A549 (cell line): ENCODE measurements at regions not wholly inside any gene's neighbourhood (a gene's known extent, or its start where the extent isn't known, plus 50 kb on each side); places are given as distances from the start of the nearest gene placed in this dataset.

ENCODE experiments used
- ATAC-seq, 2 experiments: fragments of 200-7000 bp in 1 of 2; fragments of >200 bp in 1 of 2; cut with Nextera tagmentation in 1 of 2; cut with Tn5 transposase in 1 of 2; 3 replicates each; pipeline versions ENCODE4 v1.8.0 to v1.9.1; 2018 to 2020; ENCODE audit warnings: mild to moderate bottlenecking in 1 of 2, moderate library complexity in 1 of 2
- CTCF ChIA-PET: fragments of 300-600 bp; sonication (Branson Sonifier 250); formaldehyde crosslinking; extraction: SDS; loops from one replicate; lab custom pipeline; 2021; ENCODE audit warnings: antibody characterized with exemption, inconsistent platforms; lab: Yijun Ruan, JAX
- POLR2A ChIA-PET: fragments of 350-600 bp; formaldehyde crosslinking; extraction: SDS; loops from one replicate; lab custom pipeline; 2021; ENCODE audit warnings: antibody characterized with exemption, inconsistent platforms; lab: Yijun Ruan, JAX
- DNase-seq, 2 experiments: peaks; one replicate each; pipeline versions ENCODE4 v3.0.0 to v3.0.0-alpha.2; 2011 to 2016; ENCODE audit warnings: low read depth in 1 of 2, low spot score in 1 of 2
- FAIRE-seq: peaks from 2 replicates; lab custom pipeline; 2011; peaks lifted over from hg19 to GRCh38; lab: Jason Lieb, UNC
- H3K27ac ChIP-seq, 2 experiments: fragments of >200 bp; sonication (Bioruptor Twin); formaldehyde crosslinking; 3 replicates each; pipeline ENCODE4 v1.5.1; 2016 to 2017
- H3K4me1 ChIP-seq: fragments of >200 bp; sonication (Bioruptor Twin); formaldehyde crosslinking; 3 replicates; pipeline ENCODE4 v1.6.1; 2016
- H3K4me2 ChIP-seq: fragments of >200 bp; sonication (Bioruptor Twin); formaldehyde crosslinking; 3 replicates; pipeline ENCODE4 v1.6.1; 2016
- H3K4me3 ChIP-seq: fragments of >200 bp; sonication (Bioruptor Twin); formaldehyde crosslinking; 3 replicates; pipeline ENCODE4 v1.5.1; 2016
- H3K9me3 ChIP-seq: fragments of >200 bp; sonication (Bioruptor Twin); formaldehyde crosslinking; 3 replicates; pipeline ENCODE4 v1.6.1; 2016
- BCL3 ChIP-seq: fragments of >200 bp; sonication (Bioruptor Twin); formaldehyde crosslinking; IDR thresholded peaks from 3 replicates; pipeline ENCODE4 v1.6.1; 2016
- BHLHE40 ChIP-seq: IDR thresholded peaks from 2 replicates; pipeline ENCODE4 v1.6.1; 2012; ENCODE audit warnings: low read depth, low read length, inconsistent platforms
- CEBPB ChIP-seq, 2 experiments: fragments of >200 bp in 1 of 2; sonication (Bioruptor Twin) in 1 of 2; formaldehyde crosslinking in 1 of 2; IDR thresholded peaks; 2 replicates each; pipeline ENCODE4 v1.6.1; 2012 to 2016
- E2F6 ChIP-seq: IDR thresholded peaks from 2 replicates; pipeline ENCODE4 v1.6.1; 2012; ENCODE audit warnings: low read depth, borderline replicate concordance
- EHMT2 ChIP-seq: fragments of 200-600 bp; sonication (generic); IDR thresholded peaks from 2 replicates; pipeline ENCODE4 v1.6.1; 2016; ENCODE audit warnings: antibody characterized with exemption, low read depth, mild to moderate bottlenecking, moderate library complexity
- EP300 ChIP-seq, 2 experiments: fragments of >200 bp; sonication (Bioruptor Twin); formaldehyde crosslinking; IDR thresholded peaks; 2 replicates in 1 of 2; 3 replicates in 1 of 2; pipeline ENCODE4 v1.6.1; 2016 to 2017
- HMGXB4 ChIP-seq: fragments of 250-450 bp; sonication (Bioruptor Pico); IDR thresholded peaks from 2 replicates; pipeline ENCODE4 v1.5.0; 2021; ENCODE audit warnings: mild to moderate bottlenecking, moderate library complexity, borderline replicate concordance
- JUN ChIP-seq, 2 experiments: fragments of >200 bp; sonication (Bioruptor Twin); formaldehyde crosslinking; IDR thresholded peaks; 2 replicates in 1 of 2; 3 replicates in 1 of 2; pipeline ENCODE4 v1.6.1; 2016 to 2017
- KDM1A ChIP-seq: fragments of 200-600 bp; sonication (generic); IDR thresholded peaks from 2 replicates; pipeline ENCODE4 v1.6.1; 2016; ENCODE audit warnings: low read depth, mild to moderate bottlenecking
- MAX ChIP-seq: IDR thresholded peaks from 2 replicates; pipeline ENCODE4 v1.6.1; 2012
- NPAS2 ChIP-seq: fragments of 250-450 bp; sonication (Bioruptor Pico); IDR thresholded peaks from 2 replicates; pipeline ENCODE4 v1.8.0; 2022; ENCODE audit warnings: mild to moderate bottlenecking, moderate library complexity, borderline replicate concordance
- NR3C1 ChIP-seq: fragments of >200 bp; sonication (Bioruptor Twin); formaldehyde crosslinking; IDR thresholded peaks from 3 replicates; pipeline ENCODE4 v1.6.1; 2017
- PBX3 ChIP-seq: IDR thresholded peaks from 2 replicates; pipeline ENCODE4 v1.6.1; 2012
- RAD21 ChIP-seq, 2 experiments: fragments of >200 bp in 1 of 2; sonication (Bioruptor Twin) in 1 of 2; formaldehyde crosslinking in 1 of 2; IDR thresholded peaks in 1 of 2; conservative IDR thresholded peaks in 1 of 2; 2 replicates in 1 of 2; 3 replicates in 1 of 2; pipeline ENCODE4 v1.6.1; 2012 to 2018; ENCODE audit warnings: inconsistent platforms in 1 of 2
- RNF2 ChIP-seq: fragments of 200-600 bp; sonication (generic); IDR thresholded peaks from 2 replicates; pipeline ENCODE4 v1.6.1; 2016; ENCODE audit warnings: low read depth, mild to moderate bottlenecking, antibody characterized with exemption, moderate library complexity, borderline replicate concordance
- USF2 ChIP-seq: fragments of 450-650 bp; IDR thresholded peaks from 2 replicates; pipeline ENCODE4 v1.6.1; 2014; ENCODE audit warnings: antibody characterized with exemption
- WGBS: methylation state at CpG from one replicate; pipeline ENCODE4 v1.1.6; 2017; ENCODE audit errors: missing lambda C conversion rate; 5-methylcytosine and 5-hydroxymethylcytosine counted together

- TF ChIP-seq USF2 (no peak), BHLHE40 (no peak), JUN (IDR thresholded peaks at IDR 0.05) (peak; percentile 96 to 97), PBX3 (peak; percentile 71; the same call in 1 of the 2 replicates), CEBPB (IDR thresholded peaks at IDR 0.05) (peak in 1 of 2 experiments; percentile 69; a peak in 2 of 4 replicates), BCL3 (peak; percentile 88)
These were observed 593.4 kb upstream of the JAG1 start (continued) for GRCh38 chr20:11267131-11267761.

- H3K27ac ChIP-seq = peak overlapping the region; percentile 75 to 87
- POLR2A ChIA-PET = interaction anchor here (0.6 to 2.6 kb wide), 9 partner anchors 20 to 1650 kb away, joined by 3 to 25 read pairs (median 4); partner anchors contain the start of gene JAG1
- DNase-seq = no peak
- FAIRE-seq = peak; percentile 83
- WGBS = 61% methylated on average over 4 of the region's 4 CpGs
- CTCF ChIA-PET = interaction anchor here (0.5 to 2.6 kb wide), 19 partner anchors 9 to 1860 kb away, joined by 3 to 16 read pairs (median 4); partner anchors contain the start of gene JAG1
- peak overlapping the region; percentile 70 for H3K4me2 ChIP-seq
- no peak overlapping the region for H3K4me3 ChIP-seq
- peak; percentile 7 to 9; a peak in 3 of 6 replicates for ATAC-seq
- H3K4me1 ChIP-seq = peaks cover 43% of the 10 kb centered on the region
- TF ChIP-seq NPAS2 (no peak), USF2 (0 out of 2 replicates have a peak, but pooled peaks have one; percentile 14)
- no peaks in the 10 kb centered on the region for H3K9me3 ChIP-seq
These were observed 594.0 kb upstream of the JAG1 start for GRCh38 chr20:11267762-11268335.

GRCh38 chr20:11270566-11270965, 596.8 kb upstream of the JAG1 start:
- H3K4me1 ChIP-seq = peaks cover 61% of the 10 kb centered on the region
- WGBS = 91% methylated on average over 5 of the region's 5 CpGs
- H3K27ac ChIP-seq = peak overlapping the region; percentile 50 to 80; a peak in 5 of 6 replicates
- no peak for TF ChIP-seq HMGXB4
- H3K4me3 ChIP-seq = no peak overlapping the region
- CTCF ChIA-PET = interaction anchor here (0.7 to 4.1 kb wide), 8 partner anchors 19 to 1292 kb away, joined by 3 to 20 read pairs (median 4); partner anchors contain the start of gene JAG1
- ATAC-seq = no peak
- H3K9me3 ChIP-seq = no peaks in the 10 kb centered on the region
- H3K4me2 ChIP-seq = no peak overlapping the region
- FAIRE-seq = no peak
- DNase-seq = no peak
- POLR2A ChIA-PET = no interaction called here

- peak in 1 of 2 experiments; percentile 44 for DNase-seq
- ChIA-PET CTCF (interaction anchor here (0.7 to 4.1 kb wide), 13 partner anchors 18 to 1293 kb away, joined by 3 to 20 read pairs (median 4); partner anchors contain the start of gene JAG1), POLR2A (no interaction called here)
- Histone ChIP-seq H3K4me3 (no peak overlapping the region), H3K4me2 (no peak overlapping the region), H3K4me1 (peaks cover 54% of the 10 kb centered on the region)
- peak in 1 of 2 experiments; percentile 19; a peak in 2 of 6 replicates for ATAC-seq
- 59% methylated on average over 6 of the region's 6 CpGs for WGBS
- no peak for TF ChIP-seq NR3C1
- no peak for TF ChIP-seq PBX3
- TF ChIP-seq EP300 (IDR thresholded peaks at IDR 0.05) = no peak
- TF ChIP-seq RNF2 = no peak
- TF ChIP-seq RAD21 (conservative IDR thresholded peaks at IDR 0.05 in 1 of 2, IDR thresholded peaks at IDR 0.05 in 1 of 2) = peak; percentile 14 to 37; a peak in 2 of 5 replicates
- TF ChIP-seq CEBPB (IDR thresholded peaks at IDR 0.05) = no peak
- TF ChIP-seq E2F6 = no peak
- TF ChIP-seq KDM1A = no peak
- TF ChIP-seq EHMT2 = no peak
- TF ChIP-seq MAX = 0 out of 2 replicates have a peak, but pooled peaks have one; percentile 28
- TF ChIP-seq, all 56 proteins: peak for 2
- FAIRE-seq = no peak
- Histone ChIP-seq H3K9me3 (no peaks in the 10 kb centered on the region), H3K27ac (peak overlapping the region; percentile 50 to 80)
These were observed 597.5 kb upstream of the JAG1 start for GRCh38 chr20:11271319-11271718.
